Activated CD4-positive, alpha-beta memory T cell treated with anti-CD3 and anti-CD28 coated beads, Interleukin-2, amount 10 ng/mL, durations not matched to agents 7 days and 5 days (primary cell): ENCODE measurements at regions not wholly inside any gene's neighbourhood (a gene's known extent, or its start where the extent isn't known, plus 50 kb on each side); places are given as distances from the start of the nearest gene placed in this dataset.
"Not testable (repeated sequence)": the region's sequence is repeated elsewhere in the genome, so short reads cannot be mapped to it uniquely, and the experiment has no call there.

ENCODE experiments used
- CTCF ChIA-PET: fragments of 350-600 bp; sonication (Branson Sonifier 250); formaldehyde crosslinking; loops from one replicate; lab custom pipeline; 2021; ENCODE audit warnings: antibody characterized with exemption, inconsistent platforms; lab: Charles Lee
- POLR2A ChIA-PET: fragments of 350-600 bp; sonication (Branson Sonifier 250); formaldehyde crosslinking; loops from one replicate; lab custom pipeline; 2021; ENCODE audit warnings: antibody characterized with exemption; lab: Charles Lee
- DNase-seq: peaks from one replicate; pipeline ENCODE4 v3.0.0-alpha.2; 2020
- H3K27ac Mint-ChIP-seq: one replicate; pipeline ENCODE4 v1.8.0; 2021; ENCODE audit warnings: mild to moderate bottlenecking, mixed read lengths
- H3K27me3 Mint-ChIP-seq: one replicate; pipeline ENCODE4 v1.8.0; 2021; ENCODE audit warnings: mixed read lengths
- H3K36me3 Mint-ChIP-seq: one replicate; pipeline ENCODE4 v1.8.0; 2021; ENCODE audit warnings: low read depth, mixed read lengths
- H3K4me1 Mint-ChIP-seq: one replicate; pipeline ENCODE4 v1.8.0; 2021; ENCODE audit warnings: mixed read lengths
- H3K4me3 Mint-ChIP-seq: one replicate; pipeline ENCODE4 v1.8.0; 2021; ENCODE audit warnings: mild to moderate bottlenecking, mixed read lengths
- H3K9me3 Mint-ChIP-seq: one replicate; pipeline ENCODE4 v1.8.0; 2021; ENCODE audit warnings: mixed read lengths

- H3K36me3 Mint-ChIP-seq, H3K27me3 Mint-ChIP-seq, H3K9me3 Mint-ChIP-seq, CTCF ChIA-PET, DNase-seq, H3K4me1 Mint-ChIP-seq, POLR2A ChIA-PET, H3K4me3 Mint-ChIP-seq, H3K27ac Mint-ChIP-seq: not testable (repeated sequence)
These were observed 265.4 kb upstream of the SYNCRIP start for GRCh38 chr6:85908120-85908519.

GRCh38 chr6:85892346-85892745 lies 249.7 kb upstream of the SYNCRIP start:
- Mint-ChIP-seq H3K27me3 (no peaks in the 10 kb centered on the region), H3K4me1 (no peaks in the 10 kb centered on the region), H3K4me3 (no peak overlapping the region)

GRCh38 chr6:85887461-85887860 lies 244.8 kb upstream of the SYNCRIP start:
- Mint-ChIP-seq H3K27ac (no peak overlapping the region), H3K4me3 (no peak overlapping the region), H3K36me3 (no peaks in the 10 kb centered on the region), H3K9me3 (no peaks in the 10 kb centered on the region), H3K4me1 (no peaks in the 10 kb centered on the region), H3K27me3 (no peaks in the 10 kb centered on the region)
- no peak for DNase-seq
- ChIA-PET CTCF (no interaction called here), POLR2A (no interaction called here)

More at GRCh38 chr6:85892346-85892745, 249.7 kb upstream of the SYNCRIP start:
- Mint-ChIP-seq H3K27ac (no peak overlapping the region), H3K9me3 (no peaks in the 10 kb centered on the region), H3K36me3 (no peaks in the 10 kb centered on the region)
- no peak for DNase-seq
- ChIA-PET POLR2A (no interaction called here), CTCF (no interaction called here)

GRCh38 chr6:85868685-85869084 lies 226.0 kb upstream of the SYNCRIP start:
- Mint-ChIP-seq H3K36me3 (no peaks in the 10 kb centered on the region), H3K9me3 (no peaks in the 10 kb centered on the region), H3K27ac (no peak overlapping the region), H3K27me3 (no peaks in the 10 kb centered on the region), H3K4me3 (no peak overlapping the region), H3K4me1 (no peaks in the 10 kb centered on the region)
- ChIA-PET POLR2A (no interaction called here), CTCF (no interaction called here)
- DNase-seq: no peak

- no peak for DNase-seq
- POLR2A ChIA-PET: no interaction called here
- H3K9me3 Mint-ChIP-seq: no peaks in the 10 kb centered on the region
- CTCF ChIA-PET: no interaction called here
- no peak overlapping the region for H3K27ac Mint-ChIP-seq
- H3K4me3 Mint-ChIP-seq: no peak overlapping the region
- no peaks in the 10 kb centered on the region for H3K36me3 Mint-ChIP-seq
- no peaks in the 10 kb centered on the region for H3K27me3 Mint-ChIP-seq
- H3K4me1 Mint-ChIP-seq: no peaks in the 10 kb centered on the region
These were observed 224.9 kb upstream of the SYNCRIP start for GRCh38 chr6:85867595-85867994.

- no peaks in the 10 kb centered on the region for H3K27me3 Mint-ChIP-seq
- H3K27ac Mint-ChIP-seq: no peak overlapping the region
- no peak overlapping the region for H3K4me3 Mint-ChIP-seq
- no peaks in the 10 kb centered on the region for H3K4me1 Mint-ChIP-seq
- H3K36me3 Mint-ChIP-seq: no peaks in the 10 kb centered on the region
- DNase-seq: no peak
- no peaks in the 10 kb centered on the region for H3K9me3 Mint-ChIP-seq
- ChIA-PET CTCF (no interaction called here), POLR2A (no interaction called here)
These were observed 224.2 kb upstream of the SYNCRIP start for GRCh38 chr6:85866758-85867401.

- H3K4me1 Mint-ChIP-seq: no peaks in the 10 kb centered on the region
- no peak overlapping the region for H3K27ac Mint-ChIP-seq
- H3K36me3 Mint-ChIP-seq: no peaks in the 10 kb centered on the region
- no peak for DNase-seq
- H3K27me3 Mint-ChIP-seq: no peaks in the 10 kb centered on the region
- ChIA-PET CTCF (no interaction called here), POLR2A (no interaction called here)
- H3K4me3 Mint-ChIP-seq: no peak overlapping the region
- H3K9me3 Mint-ChIP-seq: no peaks in the 10 kb centered on the region
These were observed 223.7 kb upstream of the SYNCRIP start for GRCh38 chr6:85866370-85866730.

GRCh38 chr6:85865420-85866369 lies 223.0 kb upstream of the SYNCRIP start:
- H3K27me3 Mint-ChIP-seq: no peaks in the 10 kb centered on the region
- no peaks in the 10 kb centered on the region for H3K4me1 Mint-ChIP-seq
- POLR2A ChIA-PET: no interaction called here
- no peak overlapping the region for H3K27ac Mint-ChIP-seq
- no peak overlapping the region for H3K4me3 Mint-ChIP-seq
- no peaks in the 10 kb centered on the region for H3K9me3 Mint-ChIP-seq
- CTCF ChIA-PET: no interaction called here
- H3K36me3 Mint-ChIP-seq: no peaks in the 10 kb centered on the region
- DNase-seq: no peak

- no peaks in the 10 kb centered on the region for H3K4me1 Mint-ChIP-seq
- H3K9me3 Mint-ChIP-seq: no peaks in the 10 kb centered on the region
- POLR2A ChIA-PET: no interaction called here
- no peak for DNase-seq
- no peak overlapping the region for H3K27ac Mint-ChIP-seq
- no peak overlapping the region for H3K4me3 Mint-ChIP-seq
- CTCF ChIA-PET: no interaction called here
- H3K36me3 Mint-ChIP-seq: no peaks in the 10 kb centered on the region
- no peaks in the 10 kb centered on the region for H3K27me3 Mint-ChIP-seq
These were observed 222.0 kb upstream of the SYNCRIP start for GRCh38 chr6:85864453-85865401.

GRCh38 chr6:85856235-85856634 lies 213.5 kb upstream of the SYNCRIP start:
- H3K9me3 Mint-ChIP-seq: no peaks in the 10 kb centered on the region
- ChIA-PET POLR2A (no interaction called here), CTCF (no interaction called here)
- no peak for DNase-seq
- H3K4me3 Mint-ChIP-seq: no peak overlapping the region
- H3K27me3 Mint-ChIP-seq: no peaks in the 10 kb centered on the region
- H3K27ac Mint-ChIP-seq: no peak overlapping the region
- no peaks in the 10 kb centered on the region for H3K36me3 Mint-ChIP-seq
- H3K4me1 Mint-ChIP-seq: no peaks in the 10 kb centered on the region

- POLR2A ChIA-PET, H3K27me3 Mint-ChIP-seq, H3K36me3 Mint-ChIP-seq, DNase-seq, H3K4me3 Mint-ChIP-seq, H3K4me1 Mint-ChIP-seq, CTCF ChIA-PET, H3K27ac Mint-ChIP-seq: not testable (repeated sequence)
- peaks cover 14% of the 10 kb centered on the region for H3K9me3 Mint-ChIP-seq
These were observed 195.8 kb upstream of the SYNCRIP start for GRCh38 chr6:85838351-85839119.

- Mint-ChIP-seq H3K4me3 (no peak overlapping the region), H3K27me3 (peaks cover under 1% of the 10 kb centered on the region), H3K36me3 (no peaks in the 10 kb centered on the region), H3K9me3 (peaks cover 15% of the 10 kb centered on the region), H3K27ac (no peak overlapping the region), H3K4me1 (no peaks in the 10 kb centered on the region)
- ChIA-PET CTCF (no interaction called here), POLR2A (no interaction called here)
- DNase-seq: no peak
These were observed 186.3 kb upstream of the SYNCRIP start for GRCh38 chr6:85828973-85829372.
